ENCODE measurements at regions not wholly inside any gene's neighbourhood (a gene's known extent, or its start where the extent isn't known, plus 50 kb on each side); places are given as distances from the start of the nearest gene placed in this dataset.

GRCh38 chr1:48164571-48164970 is 57.9 kb upstream of the SLC5A9 start:
- FAIRE-seq (no peak), DNase-seq (ENCODE audit: extremely low spot score, insufficient read length, low read depth) (no peak)

- FAIRE-seq (no peak), DNase-seq (ENCODE audit: extremely low spot score, insufficient read length, low read depth) (no peak)
These were observed 61.9 kb upstream of the SLC5A9 start for GRCh38 chr1:48160486-48161132.

GRCh38 chr1:48139275-48139674 is 83.2 kb upstream of the SLC5A9 start:
- FAIRE-seq (no peak), DNase-seq (ENCODE audit: extremely low spot score, insufficient read length, low read depth) (no peak)

- no peak for DNase-seq (ENCODE audit: extremely low spot score, insufficient read length, low read depth)
- FAIRE-seq, result no peak
These were observed 94.5 kb upstream of the SLC5A9 start for GRCh38 chr1:48127735-48128685.

- FAIRE-seq (no peak), DNase-seq (ENCODE audit: extremely low spot score, insufficient read length, low read depth) (no peak)
These were observed 98.9 kb upstream of the SLC5A9 start for GRCh38 chr1:48123647-48124046.

GRCh38 chr1:48121955-48122354 is 100.6 kb upstream of the SLC5A9 start:
- DNase-seq (ENCODE audit: extremely low spot score, insufficient read length, low read depth) (no peak), FAIRE-seq (no peak)

GRCh38 chr1:48120621-48121020 is 101.9 kb upstream of the SLC5A9 start:
- no peak for DNase-seq (ENCODE audit: extremely low spot score, insufficient read length, low read depth)
- FAIRE-seq, result no peak

- FAIRE-seq (no peak), DNase-seq (ENCODE audit: extremely low spot score, insufficient read length, low read depth) (no peak)
These were observed 106.7 kb upstream of the SLC5A9 start for GRCh38 chr1:48115835-48116234.

- FAIRE-seq (no peak), DNase-seq (ENCODE audit: extremely low spot score, insufficient read length, low read depth) (no peak)
These were observed 107.7 kb upstream of the SLC5A9 start for GRCh38 chr1:48114596-48115382.

GRCh38 chr1:48109390-48110013 is 112.3 kb upstream of the TRABD2B start:
- FAIRE-seq (peak; percentile 77), DNase-seq (ENCODE audit: extremely low spot score, insufficient read length, low read depth) (no peak)

- DNase-seq (ENCODE audit: extremely low spot score, insufficient read length, low read depth) (no peak), FAIRE-seq (no peak)
These were observed 110.3 kb upstream of the TRABD2B start for GRCh38 chr1:48107516-48107915.

- FAIRE-seq, result no peak
- DNase-seq (ENCODE audit: extremely low spot score, insufficient read length, low read depth), result no peak
These were observed 108.9 kb upstream of the TRABD2B start for GRCh38 chr1:48106049-48106448.

GRCh38 chr1:48105165-48105564 is 108.0 kb upstream of the TRABD2B start:
- DNase-seq (ENCODE audit: extremely low spot score, insufficient read length, low read depth) (no peak), FAIRE-seq (no peak)

- DNase-seq (ENCODE audit: extremely low spot score, insufficient read length, low read depth) (no peak), FAIRE-seq (no peak)
These were observed 106.3 kb upstream of the TRABD2B start for GRCh38 chr1:48103495-48103894.

GRCh38 chr1:48102766-48103165 is 105.6 kb upstream of the TRABD2B start:
- DNase-seq (ENCODE audit: extremely low spot score, insufficient read length, low read depth) (no peak), FAIRE-seq (no peak)

GRCh38 chr1:48099072-48099773 is 102.0 kb upstream of the TRABD2B start:
- no peak for DNase-seq (ENCODE audit: extremely low spot score, insufficient read length, low read depth)
- no peak for FAIRE-seq

- FAIRE-seq (peak; percentile 87), DNase-seq (ENCODE audit: extremely low spot score, insufficient read length, low read depth) (peak; percentile 65)
These were observed 96.7 kb upstream of the TRABD2B start for GRCh38 chr1:48093696-48094528.

GRCh38 chr1:48093147-48093546 is 96.0 kb upstream of the TRABD2B start:
- DNase-seq (ENCODE audit: extremely low spot score, insufficient read length, low read depth), result no peak
- no peak for FAIRE-seq

- DNase-seq (ENCODE audit: extremely low spot score, insufficient read length, low read depth) (no peak), FAIRE-seq (no peak)
These were observed 95.2 kb upstream of the TRABD2B start for GRCh38 chr1:48092401-48092800.
